HG03280 (cell line): ENCODE measurements at regions not wholly inside any gene's neighbourhood (a gene's known extent, or its start where the extent isn't known, plus 50 kb on each side); places are given as distances from the start of the nearest gene placed in this dataset.

ENCODE experiments used
- ATAC-seq: cut with Tn5 transposase; IDR thresholded peaks from one replicate; pipeline ENCODE4 v1.9.1; 2021; ENCODE audit warnings: mild to moderate bottlenecking, moderate library complexity; ENCODE audit not compliant: unreplicated experiment

GRCh38 chr1:96234299-96234698 lies 487.3 kb upstream of the PTBP2 start:
- ATAC-seq = no peak

- ATAC-seq = no peak
Measured at GRCh38 chr1:96236156-96236739, 485.3 kb upstream of the PTBP2 start.

- no peak for ATAC-seq
Measured at GRCh38 chr1:96238426-96238825, 483.2 kb upstream of the PTBP2 start.

GRCh38 chr1:96240438-96240837 lies 481.1 kb upstream of the PTBP2 start:
- no peak for ATAC-seq

GRCh38 chr1:96253246-96254035 lies 468.1 kb upstream of the PTBP2 start:
- ATAC-seq = no peak

GRCh38 chr1:96256130-96256790 lies 465.3 kb upstream of the PTBP2 start:
- no peak for ATAC-seq

GRCh38 chr1:96259399-96259798 lies 462.2 kb upstream of the PTBP2 start:
- no peak for ATAC-seq

- ATAC-seq = no peak
Measured at GRCh38 chr1:96281491-96281890, 440.1 kb upstream of the PTBP2 start.

- no peak for ATAC-seq
Measured at GRCh38 chr1:96290033-96290432, 431.6 kb upstream of the PTBP2 start.

GRCh38 chr1:96290801-96291200 lies 430.8 kb upstream of the PTBP2 start:
- no peak for ATAC-seq

- no peak for ATAC-seq
Measured at GRCh38 chr1:96291468-96291867, 430.1 kb upstream of the PTBP2 start.

GRCh38 chr1:96292141-96292540 lies 429.4 kb upstream of the PTBP2 start:
- no peak for ATAC-seq

GRCh38 chr1:96296991-96297390 lies 424.6 kb upstream of the PTBP2 start:
- ATAC-seq = no peak

GRCh38 chr1:96306809-96307560 lies 414.6 kb upstream of the PTBP2 start:
- no peak for ATAC-seq

- ATAC-seq = no peak
Measured at GRCh38 chr1:96308314-96308713, 413.3 kb upstream of the PTBP2 start.

GRCh38 chr1:96309783-96310182 lies 411.8 kb upstream of the PTBP2 start:
- ATAC-seq = no peak

- no peak for ATAC-seq
Measured at GRCh38 chr1:96313216-96313615, 408.4 kb upstream of the PTBP2 start.

GRCh38 chr1:96329121-96329520 lies 392.5 kb upstream of the PTBP2 start:
- no peak for ATAC-seq

GRCh38 chr1:96331596-96331995 lies 390.0 kb upstream of the PTBP2 start:
- ATAC-seq = no peak

- ATAC-seq = no peak
Measured at GRCh38 chr1:96333522-96334235, 387.9 kb upstream of the PTBP2 start.

- no peak for ATAC-seq
Measured at GRCh38 chr1:96334236-96334557, 387.4 kb upstream of the PTBP2 start.
